ENCODE measurements at regions not wholly inside any gene's neighbourhood (a gene's known extent, or its start where the extent isn't known, plus 50 kb on each side); places are given as distances from the start of the nearest gene placed in this dataset.

- TF ChIP-seq CTCF (conservative IDR thresholded peaks at IDR 0.05) (no peak), EZH2 (IDR thresholded peaks at IDR 0.05; ENCODE audit: low read depth) (no peak)
Observed at GRCh38 chr2:217413193-217413592, 553.3 kb upstream of the TNP1 start.

Measured in PC-9 (cell line).